ENCODE measurements at regions not wholly inside any gene's neighbourhood (a gene's known extent, or its start where the extent isn't known, plus 50 kb on each side); places are given as distances from the start of the nearest gene placed in this dataset.

- no peak for ATAC-seq
- BruUV-seq (replicated peaks) = no TSS peak
- CTCF ChIA-PET = no interaction called here
These were observed 374.4 kb downstream of the BCAT1 start for GRCh38 chr12:24574538-24574937.

More at GRCh38 chr12:24574538-24574937, 374.4 kb downstream of the BCAT1 start:
- ChIA-PET RAD21 (ENCODE audit: low non-redundant PET in 1 of 2, low total read pairs in 2 of 2, uncharacterized antibody in 2 of 2, unreplicated experiment in 2 of 2) (no interaction called here), POLR2A (no interaction called here)
- H3K9ac ChIP-seq (ENCODE audit: low read length) = no peak overlapping the region
- TF ChIP-seq EZH2 (IDR thresholded peaks at IDR 0.05) (no peak), CBX3 (IDR thresholded peaks at IDR 0.05; ENCODE audit: low read depth) (no peak), SRF (IDR thresholded peaks at IDR 0.05; ENCODE audit: low read depth) (no peak), SIN3A (IDR thresholded peaks at IDR 0.05; ENCODE audit: low read depth) (no peak), FOSL1 (IDR thresholded peaks at IDR 0.05; ENCODE audit: low read depth) (no peak), POLR2AphosphoS5 (IDR thresholded peaks at IDR 0.05; ENCODE audit: low read depth, low read length) (no peak), CEBPB (IDR thresholded peaks at IDR 0.05; ENCODE audit: low read depth) (no peak), POLR2A (IDR thresholded peaks at IDR 0.05; ENCODE audit: borderline replicate concordance, extremely low read depth, insufficient read depth, insufficient read length) (no peak), ZBTB33 (IDR thresholded peaks at IDR 0.05; ENCODE audit: extremely low read depth, insufficient replicate concordance, low read length) (no peak), SP1 (IDR thresholded peaks at IDR 0.05; ENCODE audit: low read depth) (no peak), EGR1 (IDR thresholded peaks at IDR 0.05; ENCODE audit: low read depth) (no peak), TCF7L2 (IDR thresholded peaks at IDR 0.05; ENCODE audit: borderline replicate concordance, extremely low read depth, insufficient read depth, insufficient read length) (no peak), JUND (IDR thresholded peaks at IDR 0.05) (no peak), ZNF274 (IDR thresholded peaks at IDR 0.05; ENCODE audit: low read depth, low read length) (no peak), REST (IDR thresholded peaks at IDR 0.05; ENCODE audit: low read depth) (no peak), RAD21 (IDR thresholded peaks at IDR 0.05; ENCODE audit: low read depth) (no peak), ELF1 (IDR thresholded peaks at IDR 0.05; ENCODE audit: borderline replicate concordance, low read depth) (no peak)
- H3K4me2 ChIP-seq (ENCODE audit: low read length) = no peak overlapping the region
- H3K27me3 ChIP-seq (ENCODE audit: insufficient read depth, low read length) = no peaks in the 10 kb centered on the region
- intact Hi-C loops (cut with micrococcal nuclease) = no loop called here
- H3K4me1 ChIP-seq (ENCODE audit: control insufficient read depth in 1 of 2, insufficient read depth in 2 of 2, low read length in 2 of 2) = no peaks in the 10 kb centered on the region
- H4K20me1 ChIP-seq (ENCODE audit: insufficient read depth) = no peaks in the 10 kb centered on the region
- no peaks in the 10 kb centered on the region for H3K9me2 ChIP-seq (ENCODE audit: insufficient read depth)
- peaks cover 14 to 29% of the 10 kb centered on the region in 2 experiments; a peak in 2 of 4 replicates for H3K9me3 ChIP-seq (ENCODE audit: control insufficient read depth in 1 of 2, insufficient read depth in 1 of 2, low read depth in 1 of 2, low read length in 2 of 2)
- no peaks in the 10 kb centered on the region for H3K79me2 ChIP-seq (ENCODE audit: insufficient read depth, low read length)
- no peaks in the 10 kb centered on the region for H3K36me3 ChIP-seq (ENCODE audit: control insufficient read depth in 1 of 2, insufficient read depth in 2 of 2, low read length in 2 of 2)
- DNase-seq (ENCODE audit: low read depth, low spot score) = no peak
- H2AFZ ChIP-seq (ENCODE audit: low read depth, low read length, poor library complexity, severe bottlenecking) = no peak overlapping the region
- H3K27ac ChIP-seq (ENCODE audit: low read depth, low read length) = no peak overlapping the region
- no peak overlapping the region for H3K4me3 ChIP-seq (replicated peaks in 1 of 2; ENCODE audit: low read depth in 1 of 2, low read length in 2 of 2)

All from HCT116 (cell line).